ENCODE measurements at regions not wholly inside any gene's neighbourhood (a gene's known extent, or its start where the extent isn't known, plus 50 kb on each side); places are given as distances from the start of the nearest gene placed in this dataset.

GRCh38 chr13:103976371-103976770, 910.2 kb upstream of the SLC10A2 start:
- no peak for ATAC-seq (ENCODE audit: low read depth)
- H3K23ac ChIP-seq (ENCODE audit: low read depth, low read length): no peak overlapping the region
- H3K4me3 ChIP-seq (ENCODE audit: insufficient read depth, low read depth, low read length): no peak overlapping the region
- H4K91ac ChIP-seq (ENCODE audit: insufficient read depth, low read depth, low read length): no peak overlapping the region
- in situ Hi-C loops (cut with MboI; ENCODE audit: low sequenced_read_pairs): no loop called here
- no peaks in the 10 kb centered on the region for H4K20me1 ChIP-seq (ENCODE audit: insufficient read depth, low read length)
- DNase-seq: no peak
- H2BK120ac ChIP-seq (ENCODE audit: low read depth, low read length): no peak overlapping the region
- H4K8ac ChIP-seq (ENCODE audit: low read depth in 2 of 2, low read length in 2 of 2): no peak overlapping the region
- no peak overlapping the region for H2AK9ac ChIP-seq (replicated peaks; ENCODE audit: low read depth, low read length, poor library complexity)
- no peak overlapping the region for H3K4ac ChIP-seq (ENCODE audit: low read depth, low read length)
- H2BK20ac ChIP-seq (ENCODE audit: low read depth, low read length): no peak overlapping the region
- no peak overlapping the region for H3K4me2 ChIP-seq (ENCODE audit: low read depth, low read length)
- no peak overlapping the region for H2AFZ ChIP-seq (replicated peaks; ENCODE audit: low read length, poor library complexity)
- dilution Hi-C loops (cut with HindIII; ENCODE audit: low sequenced_read_pairs, unreplicated experiment): no loop called here
- H3K56ac ChIP-seq (ENCODE audit: extremely low read depth, insufficient read depth, low read length): no peak overlapping the region
- no TSS peak for BruUV-seq (replicated peaks)
- no peak overlapping the region for H3K27ac ChIP-seq (ENCODE audit: insufficient read depth, low read length)
- WGBS, 2 experiments (ENCODE audit: extremely low coverage in 2 of 2, insufficient read length in 1 of 2): no CpG with 5 or more reads among the region's 1 CpG
- H2BK15ac ChIP-seq (ENCODE audit: low read depth, low read length): no peak overlapping the region
- no peak overlapping the region for H4K5ac ChIP-seq (ENCODE audit: low read depth, low read length)
- H3K14ac ChIP-seq (replicated peaks; ENCODE audit: low read depth, low read length): no peak overlapping the region
- no peaks in the 10 kb centered on the region for H3K36me3 ChIP-seq (ENCODE audit: control insufficient read depth, insufficient read depth, low read length)
- no peaks in the 10 kb centered on the region for H3K9me1 ChIP-seq (ENCODE audit: insufficient read depth, low read length)
- H3K27me3 ChIP-seq (ENCODE audit: control insufficient read depth, insufficient read depth, low read length): no peaks in the 10 kb centered on the region
- no peak overlapping the region for H2BK5ac ChIP-seq (ENCODE audit: low read depth, low read length, poor library complexity, severe bottlenecking)
- H2AK5ac ChIP-seq (ENCODE audit: low read depth, low read length): no peak overlapping the region
- H3K79me1 ChIP-seq (ENCODE audit: low read depth in 1 of 2, low read length in 2 of 2): no peaks in the 10 kb centered on the region
- intact Hi-C loops (cut with micrococcal nuclease): no loop called here
- CTCF ChIA-PET: interaction anchor here (1.1 kb wide), 1 partner anchor 8 kb away, joined by 3 read pairs; no protein-coding TSS in a partner anchor
- H3K4me1 ChIP-seq (ENCODE audit: control insufficient read depth, insufficient read depth, low read length): no peaks in the 10 kb centered on the region
- no peak overlapping the region for H3K18ac ChIP-seq (ENCODE audit: low read depth, low read length)
- TF ChIP-seq FOS (IDR thresholded peaks at IDR 0.05; ENCODE audit: low read depth, low read length) (no peak), USF2 (IDR thresholded peaks at IDR 0.05; ENCODE audit: low read depth, low read length) (no peak), CTCF (conservative IDR thresholded peaks at IDR 0.05; ENCODE audit: low read depth, low read length) (no peak), MAZ (IDR thresholded peaks at IDR 0.05; ENCODE audit: borderline replicate concordance, low read depth, low read length) (no peak), BHLHE40 (IDR thresholded peaks at IDR 0.05; ENCODE audit: low read depth, low read length) (no peak), RAD21 (IDR thresholded peaks at IDR 0.05; ENCODE audit: low read length) (no peak), RFX5 (IDR thresholded peaks at IDR 0.05; ENCODE audit: low read depth, low read length) (no peak), MAFK (IDR thresholded peaks at IDR 0.05; ENCODE audit: low read depth, low read length) (no peak), RCOR1 (IDR thresholded peaks at IDR 0.05; ENCODE audit: insufficient replicate concordance, low read length) (no peak)
- no peaks in the 10 kb centered on the region for H3K9me3 ChIP-seq (ENCODE audit: control insufficient read depth, insufficient read depth, low read length)
- H3K9ac ChIP-seq (ENCODE audit: low read depth, low read length): no peak overlapping the region
- POLR2A ChIA-PET (ENCODE audit: unreplicated experiment): no interaction called here

All from IMR-90 (cell line).